ENCODE measurements at regions not wholly inside any gene's neighbourhood (a gene's known extent, or its start where the extent isn't known, plus 50 kb on each side); places are given as distances from the start of the nearest gene placed in this dataset.

DNA sequence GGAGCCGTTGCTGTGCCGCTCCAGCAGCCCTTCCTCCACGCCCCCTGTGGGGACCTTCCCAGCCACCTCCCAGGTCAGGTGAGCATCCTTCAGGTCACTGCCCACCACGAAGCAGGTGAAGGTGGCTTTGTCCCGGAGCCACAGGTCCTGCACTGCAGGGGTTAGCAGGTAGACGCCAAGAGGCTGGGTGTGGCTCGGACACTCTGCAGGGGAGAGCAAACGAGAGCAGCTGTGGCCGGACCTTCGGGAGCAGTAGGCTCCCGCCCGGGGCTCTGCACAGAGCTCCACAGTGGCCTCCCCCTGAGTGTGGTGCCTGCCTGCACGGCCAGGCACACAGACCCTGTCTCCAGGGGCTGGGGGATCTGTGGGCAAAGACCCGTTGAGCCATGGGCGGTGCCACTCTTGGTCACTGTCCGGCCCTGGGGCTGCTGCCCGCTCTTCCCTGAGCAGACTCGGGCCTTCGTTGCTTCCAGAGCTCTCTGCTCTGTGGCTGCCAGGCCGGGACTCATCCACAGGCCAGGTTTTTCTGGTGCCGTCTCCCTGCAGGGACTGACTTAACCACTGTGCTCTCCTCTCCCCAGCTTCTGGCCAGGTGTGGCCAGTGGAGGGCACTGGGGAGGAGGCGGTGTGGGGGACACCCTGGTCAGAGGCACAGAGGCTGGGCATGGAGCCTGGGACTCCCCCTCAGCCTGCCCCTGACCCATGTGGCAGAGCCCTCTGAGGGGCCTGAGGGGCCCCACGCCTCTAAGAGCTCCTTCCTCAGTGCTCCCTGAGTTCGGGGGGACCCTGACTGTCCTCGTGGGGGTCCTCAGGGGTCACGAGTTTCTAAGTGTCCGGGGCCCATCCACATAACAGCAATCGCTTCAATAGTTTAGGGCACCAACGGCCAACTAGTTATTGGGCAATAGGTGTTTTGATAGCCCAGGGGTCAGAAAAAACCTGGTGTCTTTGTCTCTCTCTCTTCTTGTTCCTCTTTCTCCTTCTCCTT lies 314.9 kb downstream of the TMEM121 start:
- DNase-seq, result peak in 2 of 7 donors; percentile 4 to 33
- Histone ChIP-seq H3K36me3 (replicated peaks in 1 of 2) (no peaks in the 10 kb centered on the region), H3K9me3 (replicated peaks in 1 of 3) (no peaks in the 10 kb centered on the region), H3K4me1 (replicated peaks in 1 of 2) (no peaks in the 10 kb centered on the region), H3K4me3 (no peak overlapping the region), H3K27ac (no peak overlapping the region), H3K27me3 (no peaks in the 10 kb centered on the region)
- intact Hi-C loops (cut with DNase I), result no loop called here
- TF ChIP-seq, protein P1, sequence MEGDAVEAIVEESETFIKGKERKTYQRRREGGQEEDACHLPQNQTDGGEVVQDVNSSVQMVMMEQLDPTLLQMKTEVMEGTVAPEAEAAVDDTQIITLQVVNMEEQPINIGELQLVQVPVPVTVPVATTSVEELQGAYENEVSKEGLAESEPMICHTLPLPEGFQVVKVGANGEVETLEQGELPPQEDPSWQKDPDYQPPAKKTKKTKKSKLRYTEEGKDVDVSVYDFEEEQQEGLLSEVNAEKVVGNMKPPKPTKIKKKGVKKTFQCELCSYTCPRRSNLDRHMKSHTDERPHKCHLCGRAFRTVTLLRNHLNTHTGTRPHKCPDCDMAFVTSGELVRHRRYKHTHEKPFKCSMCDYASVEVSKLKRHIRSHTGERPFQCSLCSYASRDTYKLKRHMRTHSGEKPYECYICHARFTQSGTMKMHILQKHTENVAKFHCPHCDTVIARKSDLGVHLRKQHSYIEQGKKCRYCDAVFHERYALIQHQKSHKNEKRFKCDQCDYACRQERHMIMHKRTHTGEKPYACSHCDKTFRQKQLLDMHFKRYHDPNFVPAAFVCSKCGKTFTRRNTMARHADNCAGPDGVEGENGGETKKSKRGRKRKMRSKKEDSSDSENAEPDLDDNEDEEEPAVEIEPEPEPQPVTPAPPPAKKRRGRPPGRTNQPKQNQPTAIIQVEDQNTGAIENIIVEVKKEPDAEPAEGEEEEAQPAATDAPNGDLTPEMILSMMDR (IDR thresholded peaks at IDR 0.05), result no peak
- no peak for TF ChIP-seq POLR2A (IDR thresholded peaks at IDR 0.05)
- 62 to 76% (median 72%) methylated on average over 11 to 29 of the region's 29 CpGs for WGBS, 4 donors

DNA sequence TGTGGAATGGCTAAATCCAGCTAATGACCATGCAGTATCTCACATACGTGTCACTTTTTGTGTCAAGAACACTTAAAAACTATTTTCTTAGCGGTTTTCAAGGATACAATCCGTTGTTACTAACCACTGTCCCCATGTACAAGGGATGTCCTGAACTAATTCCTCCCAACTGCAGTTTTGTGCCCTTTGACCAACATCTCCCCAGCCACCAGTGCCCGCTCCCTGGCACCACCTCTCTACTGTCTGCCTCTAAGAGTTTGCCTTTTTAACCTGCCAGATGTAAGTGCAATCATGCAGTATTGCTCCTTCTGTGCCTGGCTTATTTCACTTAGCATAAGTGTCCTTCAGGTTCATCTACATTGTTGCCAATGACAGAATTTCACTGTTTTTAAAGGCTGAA lies 315.7 kb downstream of the TMEM121 start:
- intact Hi-C loops (cut with DNase I), result no loop called here

DNA sequence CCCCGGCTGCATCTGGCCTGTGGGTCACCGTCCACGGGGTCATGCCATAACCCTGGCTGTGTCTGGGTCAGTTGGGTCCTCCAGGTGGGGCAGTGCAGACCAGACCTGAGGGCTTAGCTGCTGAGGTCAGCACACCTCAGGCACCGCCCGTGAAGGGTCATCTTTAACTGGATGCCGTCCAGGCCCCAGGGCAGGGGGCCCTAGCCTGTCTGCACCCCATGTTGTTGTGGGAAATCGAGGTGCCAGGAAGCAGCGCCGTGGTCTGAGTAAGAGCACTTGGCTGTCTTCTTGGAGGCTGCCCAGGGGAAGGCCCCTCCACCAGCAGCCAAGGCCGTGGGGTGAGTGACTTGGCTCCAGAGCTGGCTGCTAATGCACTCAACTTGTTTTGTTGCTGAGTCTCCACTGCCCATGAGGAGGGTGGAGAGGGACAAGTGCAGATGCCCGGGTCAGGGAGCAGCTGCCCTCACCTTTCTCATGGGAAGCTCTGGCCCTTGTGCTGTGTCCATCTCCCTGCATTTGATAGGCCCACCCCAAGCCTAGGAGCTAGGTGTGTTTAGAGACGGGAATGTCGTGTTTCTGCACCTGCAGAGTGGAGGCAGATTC lies 317.2 kb downstream of the TMEM121 start:
- Histone ChIP-seq H3K27ac (no peak overlapping the region), H3K27me3 (no peaks in the 10 kb centered on the region), H3K36me3 (replicated peaks in 1 of 2) (no peaks in the 10 kb centered on the region), H3K4me3 (no peak overlapping the region), H3K4me1 (replicated peaks in 1 of 2) (no peaks in the 10 kb centered on the region), H3K9me3 (replicated peaks in 1 of 3) (no peaks in the 10 kb centered on the region)
- peak in 3 of 7 donors; percentile 9 to 41 (median 11) for DNase-seq
- WGBS, 4 donors, result 56 to 67% (median 62%) methylated on average over 5 to 13 of the region's 13 CpGs
- TF ChIP-seq POLR2A (IDR thresholded peaks at IDR 0.05), result no peak
- TF ChIP-seq, protein P1 (IDR thresholded peaks at IDR 0.05), result no peak
- intact Hi-C loops (cut with DNase I), result no loop called here

More for the DNA sequence above, 315.7 kb downstream of the TMEM121 start:
- Histone ChIP-seq H3K27ac (no peak overlapping the region), H3K27me3 (no peaks in the 10 kb centered on the region), H3K9me3 (replicated peaks in 1 of 3) (no peaks in the 10 kb centered on the region), H3K4me3 (no peak overlapping the region), H3K36me3 (replicated peaks in 1 of 2) (no peaks in the 10 kb centered on the region), H3K4me1 (replicated peaks in 1 of 2) (no peaks in the 10 kb centered on the region)
- no peak for TF ChIP-seq POLR2A (IDR thresholded peaks at IDR 0.05)
- TF ChIP-seq, protein P1 (IDR thresholded peaks at IDR 0.05), result no peak
- WGBS, 4 donors, result 70 to 76% (median 71%) methylated on average over 4 of the region's 4 CpGs
- DNase-seq, result peak in 1 of 7 donors; percentile 33

DNA sequence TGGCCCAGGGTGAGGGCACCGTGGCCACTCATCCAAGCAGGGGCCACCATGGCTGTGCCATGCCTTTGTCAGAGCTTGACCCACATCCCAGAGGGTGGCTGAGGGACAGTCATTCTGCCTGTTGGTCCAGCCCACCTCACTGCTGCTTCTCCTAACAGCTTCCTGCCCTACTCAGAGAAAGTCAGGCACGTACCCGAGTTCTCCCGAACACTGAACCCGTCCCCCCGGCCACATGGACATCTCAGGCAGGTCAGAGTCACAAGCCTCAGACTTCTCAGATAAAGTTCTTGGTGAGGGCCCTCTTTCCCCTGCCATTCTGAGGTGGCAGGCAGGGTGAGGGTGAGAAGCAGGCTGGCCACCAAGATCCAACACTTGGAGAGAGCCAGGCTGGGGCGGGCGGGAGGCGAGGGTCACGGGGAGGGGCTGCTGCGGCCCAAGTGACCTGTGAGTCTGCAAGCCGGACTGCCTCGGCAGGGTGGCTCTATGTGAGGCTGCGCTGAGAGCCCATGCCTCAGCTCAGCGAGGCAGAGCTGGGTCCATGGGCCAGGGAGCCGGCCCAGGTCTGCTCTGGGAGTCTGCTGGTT lies 317.8 kb downstream of the TMEM121 start:
- WGBS, 4 donors, result 80 to 84% (median 84%) methylated on average over 3 to 16 of the region's 16 CpGs; no CpG with 5 or more reads in 1 of the 4 donors
- TF ChIP-seq, protein P1 (IDR thresholded peaks at IDR 0.05), result no peak
- TF ChIP-seq POLR2A (IDR thresholded peaks at IDR 0.05), result no peak
- intact Hi-C loops (cut with DNase I), result no loop called here
- H3K27ac ChIP-seq, result no peak overlapping the region
- H3K27me3 ChIP-seq, result no peaks in the 10 kb centered on the region
- H3K4me1 ChIP-seq (replicated peaks in 1 of 2), result no peaks in the 10 kb centered on the region
- no peaks in the 10 kb centered on the region for H3K36me3 ChIP-seq (replicated peaks in 1 of 2)
- no peak overlapping the region for H3K4me3 ChIP-seq
- H3K9me3 ChIP-seq (replicated peaks in 1 of 3), result no peaks in the 10 kb centered on the region
- DNase-seq, result peak in 2 of 7 donors; percentile 3 to 8
